Esophagus squamous epithelium (tissue), 4 donors: ENCODE measurements at regions not wholly inside any gene's neighbourhood (a gene's known extent, or its start where the extent isn't known, plus 50 kb on each side); places are given as distances from the start of the nearest gene placed in this dataset.

Source experiments
- POLR2A ChIP-seq, 4 donors: fragments of 450-650 bp; IDR thresholded peaks; one replicate each; pipeline ENCODE4 v1.6.1; 2017; ENCODE audit warnings: antibody characterized with exemption in 4 of 4, mild to moderate bottlenecking in 4 of 4, moderate library complexity in 3 of 4
- TF ChIP-seq, protein P1 (sequence below), 6 experiments: fragments of 450-650 bp in 4 of 6; fragments of 200-600 bp in 2 of 6; sonication (generic) in 2 of 6; IDR thresholded peaks; one replicate each; pipeline ENCODE4 v1.5.1; 2016 to 2019; ENCODE audit warnings: antibody characterized with exemption in 6 of 6, mild to moderate bottlenecking in 4 of 6, moderate library complexity in 4 of 6

DNA sequence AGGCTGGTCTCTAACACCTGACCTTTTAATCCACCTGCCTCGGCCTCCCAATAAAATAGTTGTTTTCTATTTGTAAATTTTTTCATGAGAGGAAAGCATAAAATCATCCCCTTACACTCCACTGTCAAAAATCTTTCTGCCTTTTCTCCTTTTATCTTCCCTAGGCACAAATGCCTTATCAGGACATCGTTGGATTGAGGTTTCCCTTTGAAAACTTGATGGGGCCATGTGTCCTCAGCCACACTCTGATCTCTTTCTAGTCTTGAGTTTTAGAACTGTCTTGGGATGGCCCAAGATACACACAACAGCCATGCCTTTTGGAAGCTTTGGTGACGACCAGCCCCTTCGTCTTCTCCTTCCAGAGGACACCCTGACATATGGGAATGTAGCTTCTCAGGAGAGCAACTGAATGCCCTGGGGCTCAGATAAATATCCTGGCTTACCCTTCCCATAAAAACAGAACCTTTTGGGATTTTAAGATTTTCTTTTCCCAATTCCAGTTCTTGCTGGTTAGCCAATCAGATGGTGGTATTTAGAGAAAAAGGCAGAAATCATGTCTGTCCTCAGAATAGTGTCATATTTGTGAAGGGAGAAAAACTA lies 112.4 kb downstream of the ZNF429 start:
- TF ChIP-seq, protein P1, sequence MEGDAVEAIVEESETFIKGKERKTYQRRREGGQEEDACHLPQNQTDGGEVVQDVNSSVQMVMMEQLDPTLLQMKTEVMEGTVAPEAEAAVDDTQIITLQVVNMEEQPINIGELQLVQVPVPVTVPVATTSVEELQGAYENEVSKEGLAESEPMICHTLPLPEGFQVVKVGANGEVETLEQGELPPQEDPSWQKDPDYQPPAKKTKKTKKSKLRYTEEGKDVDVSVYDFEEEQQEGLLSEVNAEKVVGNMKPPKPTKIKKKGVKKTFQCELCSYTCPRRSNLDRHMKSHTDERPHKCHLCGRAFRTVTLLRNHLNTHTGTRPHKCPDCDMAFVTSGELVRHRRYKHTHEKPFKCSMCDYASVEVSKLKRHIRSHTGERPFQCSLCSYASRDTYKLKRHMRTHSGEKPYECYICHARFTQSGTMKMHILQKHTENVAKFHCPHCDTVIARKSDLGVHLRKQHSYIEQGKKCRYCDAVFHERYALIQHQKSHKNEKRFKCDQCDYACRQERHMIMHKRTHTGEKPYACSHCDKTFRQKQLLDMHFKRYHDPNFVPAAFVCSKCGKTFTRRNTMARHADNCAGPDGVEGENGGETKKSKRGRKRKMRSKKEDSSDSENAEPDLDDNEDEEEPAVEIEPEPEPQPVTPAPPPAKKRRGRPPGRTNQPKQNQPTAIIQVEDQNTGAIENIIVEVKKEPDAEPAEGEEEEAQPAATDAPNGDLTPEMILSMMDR (IDR thresholded peaks at IDR 0.05), result no peak
- no peak for TF ChIP-seq POLR2A (IDR thresholded peaks at IDR 0.05)
